H1 (cell line): ENCODE measurements at regions not wholly inside any gene's neighbourhood (a gene's known extent, or its start where the extent isn't known, plus 50 kb on each side); places are given as distances from the start of the nearest gene placed in this dataset.

Experiments
- CTCF ChIA-PET: fragments of 300-600 bp; sonication (Branson Sonifier 250); formaldehyde crosslinking; loops from one replicate; lab custom pipeline; 2021; ENCODE audit not compliant: partially characterized antibody; lab: Charles Lee
- POLR2A ChIA-PET: fragments of 300-600 bp; sonication (Branson Sonifier 250); formaldehyde crosslinking; loops from one replicate; lab custom pipeline; 2021; ENCODE audit warnings: inconsistent platforms; ENCODE audit not compliant: partially characterized antibody; lab: Charles Lee
- DNase-seq, 2 experiments: peaks; one replicate each; pipeline versions ENCODE4 v3.0.0 to v3.0.0-alpha.2; 2010 to 2022; ENCODE audit warnings: low spot score in 2 of 2, low read depth in 1 of 2, mixed read lengths in 1 of 2
- FAIRE-seq: peaks from 2 replicates; lab custom pipeline; 2011; peaks lifted over from hg19 to GRCh38; lab: Jason Lieb, UNC
- H2AFZ ChIP-seq: 2 replicates; pipeline ENCODE4 v1.8.1; 2012; ENCODE audit warnings: low read length, inconsistent platforms
- H2AK5ac ChIP-seq: 2 replicates; pipeline ENCODE4 v1.6.1; 2013; ENCODE audit warnings: low read depth, low read length
- H2BK120ac ChIP-seq: replicated peaks from 2 replicates; pipeline ENCODE3; 2013; ENCODE audit warnings: low read depth, low read length, inconsistent platforms
- H2BK12ac ChIP-seq: 2 replicates; pipeline ENCODE4 v1.6.1; 2013; ENCODE audit warnings: low read depth, low read length
- H2BK15ac ChIP-seq: 2 replicates; pipeline ENCODE4 v1.6.1; 2013; ENCODE audit warnings: low read length
- H2BK20ac ChIP-seq: 2 replicates; pipeline ENCODE4 v1.6.1; 2013; ENCODE audit warnings: low read length
- H2BK5ac ChIP-seq: 2 replicates; pipeline ENCODE4 v1.6.1; 2013; ENCODE audit warnings: low read depth, low read length
- H3K14ac ChIP-seq: 2 replicates; pipeline ENCODE4 v1.6.1; 2013; ENCODE audit warnings: inconsistent platforms; ENCODE audit not compliant: insufficient read length
- H3K18ac ChIP-seq: 2 replicates; pipeline ENCODE4 v1.6.1; 2013; ENCODE audit warnings: low read length; ENCODE audit errors: extremely low read depth
- H3K23ac ChIP-seq: 2 replicates; pipeline ENCODE4 v1.6.1; 2013; ENCODE audit warnings: inconsistent platforms; ENCODE audit not compliant: insufficient read length
- H3K23me2 ChIP-seq: 2 replicates; pipeline ENCODE4 v1.6.1; 2013; ENCODE audit warnings: low read depth, low read length
- H3K27ac ChIP-seq: 2 replicates; pipeline ENCODE4 v1.6.1; 2011; ENCODE audit warnings: low read depth, low read length, inconsistent platforms
- H3K27me3 ChIP-seq, 4 experiments: replicated peaks in 1 of 4; 1 replicate in 1 of 4; 2 replicates in 3 of 4; pipeline versions ENCODE4 v1.6.1 to v1.8.1; 2011 to 2013; ENCODE audit warnings: low read length in 3 of 4, mild to moderate bottlenecking in 3 of 4, inconsistent platforms in 2 of 4, mixed read lengths in 2 of 4, moderate library complexity in 1 of 4; ENCODE audit not compliant: control insufficient read depth in 3 of 4, insufficient read depth in 3 of 4; ENCODE audit errors: extremely low read depth in 1 of 4
- H3K36me3 ChIP-seq, 4 experiments: 2 replicates each; pipeline versions ENCODE4 v1.6.1 to v1.8.1; 2011 to 2013; ENCODE audit warnings: mild to moderate bottlenecking in 4 of 4, low read length in 3 of 4, moderate library complexity in 2 of 4, control low read depth in 1 of 4, inconsistent platforms in 1 of 4; ENCODE audit not compliant: insufficient read depth in 4 of 4, control insufficient read depth in 2 of 4
- H3K4ac ChIP-seq: replicated peaks from 2 replicates; pipeline ENCODE3; 2013; ENCODE audit warnings: low read length, low read depth, mixed read lengths, inconsistent platforms; ENCODE audit not compliant: insufficient read length
- H3K4me1 ChIP-seq, 4 experiments: replicated peaks in 1 of 4; 1 replicate in 1 of 4; 2 replicates in 3 of 4; pipeline versions ENCODE4 v1.6.1 to v1.8.1; 2011 to 2013; ENCODE audit warnings: low read length in 3 of 4, inconsistent platforms in 2 of 4, mixed read lengths in 1 of 4; ENCODE audit not compliant: insufficient read depth in 4 of 4, control insufficient read depth in 3 of 4
- H3K4me2 ChIP-seq, 2 experiments: 2 replicates each; pipeline versions ENCODE4 v1.6.1 to v1.8.1; 2011 to 2013; ENCODE audit warnings: low read depth in 2 of 2, low read length in 2 of 2, control low read depth in 1 of 2, inconsistent platforms in 1 of 2, mild to moderate bottlenecking in 1 of 2; ENCODE audit not compliant: insufficient read depth in 1 of 2
- H3K4me3 ChIP-seq, 4 experiments: fragments of 200-600, 300-600 bp in 1 of 4; sonication (generic), shearing (Covaris generic), sonication (Bioruptor Twin) in 1 of 4; 2 replicates each; pipeline versions ENCODE4 v1.5.1 to v1.8.1; 2011 to 2016; ENCODE audit warnings: low read length in 4 of 4, low read depth in 3 of 4, control low read depth in 2 of 4, inconsistent platforms in 2 of 4, mild to moderate bottlenecking in 2 of 4, mixed read lengths in 1 of 4, moderate library complexity in 1 of 4; ENCODE audit not compliant: insufficient read depth in 2 of 4; ENCODE audit errors: extremely low read depth in 1 of 4
- H3K56ac ChIP-seq: replicated peaks from 2 replicates; pipeline ENCODE3; 2013; ENCODE audit warnings: low read depth, mild to moderate bottlenecking, mixed read lengths, low read length, inconsistent platforms; ENCODE audit not compliant: insufficient read length
- H3K79me1 ChIP-seq: 2 replicates; pipeline ENCODE4 v1.6.1; 2013; ENCODE audit warnings: low read depth, low read length, control low read depth
- H3K79me2 ChIP-seq, 2 experiments: 2 replicates each; pipeline versions ENCODE4 v1.6.1 to v1.8.1; 2012 to 2013; ENCODE audit warnings: low read length in 2 of 2, mild to moderate bottlenecking in 2 of 2, inconsistent platforms in 1 of 2; ENCODE audit not compliant: insufficient read depth in 2 of 2, control insufficient read depth in 1 of 2
- H3K9ac ChIP-seq, 4 experiments: replicated peaks in 1 of 4; 1 replicate in 1 of 4; 2 replicates in 3 of 4; pipeline versions ENCODE4 v1.6.1 to v1.8.1; 2011 to 2013; ENCODE audit warnings: low read depth in 3 of 4, low read length in 3 of 4, control low read depth in 2 of 4, mild to moderate bottlenecking in 2 of 4, moderate library complexity in 2 of 4, inconsistent platforms in 1 of 4; ENCODE audit errors: extremely low read depth in 1 of 4
- H3K9me3 ChIP-seq, 2 experiments: 2 replicates each; pipeline versions ENCODE4 v1.6.1 to v1.8.1; 2012 to 2013; ENCODE audit warnings: mild to moderate bottlenecking in 2 of 2, moderate library complexity in 2 of 2, control low read depth in 1 of 2, inconsistent platforms in 1 of 2, low read depth in 1 of 2, low read length in 1 of 2, mixed read lengths in 1 of 2; ENCODE audit not compliant: insufficient read depth in 2 of 2
- H4K20me1 ChIP-seq, 2 experiments: replicated peaks in 1 of 2; 2 replicates each; pipeline versions ENCODE3 to v1.8.1; 2011 to 2013; ENCODE audit warnings: inconsistent platforms in 2 of 2, low read length in 2 of 2, mild to moderate bottlenecking in 1 of 2; ENCODE audit not compliant: insufficient read depth in 2 of 2, control insufficient read depth in 1 of 2
- H4K5ac ChIP-seq: 2 replicates; pipeline ENCODE4 v1.6.1; 2013; ENCODE audit warnings: low read length, low read depth, mixed read lengths, inconsistent platforms; ENCODE audit not compliant: insufficient read length
- H4K8ac ChIP-seq: 2 replicates; pipeline ENCODE4 v1.8.0; 2013; ENCODE audit warnings: mild to moderate bottlenecking, moderate library complexity, low read length, inconsistent platforms; ENCODE audit not compliant: insufficient read depth; ENCODE audit errors: extremely low read depth
- H4K91ac ChIP-seq: replicated peaks from 2 replicates; pipeline ENCODE3; 2013; ENCODE audit warnings: low read length, mixed read lengths, inconsistent platforms; ENCODE audit not compliant: insufficient read length
- BRCA1 ChIP-seq: IDR thresholded peaks from 2 replicates; pipeline ENCODE4 v1.6.1; 2012; ENCODE audit warnings: low read depth, low read length, improper control_type of control experiment
- EZH2 ChIP-seq: fragments of 200-600 bp; sonication (generic); IDR thresholded peaks from 2 replicates; pipeline ENCODE4 v1.7.1; 2012; ENCODE audit warnings: low read depth, mild to moderate bottlenecking, moderate library complexity, low read length, inconsistent platforms; ENCODE audit not compliant: severe bottlenecking
- RNF2 ChIP-seq: fragments of 200-900, 300-1000 bp; sonication (generic); IDR thresholded peaks from 2 replicates; pipeline ENCODE4 v1.7.1; 2016; ENCODE audit warnings: borderline replicate concordance, low read depth, mild to moderate bottlenecking, antibody characterized with exemption, low read length; ENCODE audit not compliant: poor library complexity, severe bottlenecking; ENCODE audit errors: missing control alignments
- SP1 ChIP-seq: IDR thresholded peaks from 2 replicates; pipeline ENCODE4 v1.6.1; 2011; ENCODE audit warnings: low read depth, low read length
- WGBS, 2 experiments: shearing (Covaris generic) in 1 of 2; methylation state at CpG; one replicate each; pipeline versions ENCODE4 v1.1.6 to v1.1.7; 2013 to 2015; ENCODE audit warnings: low lambda C conversion rate in 2 of 2, mixed read lengths in 2 of 2, inconsistent platforms in 1 of 2, low coverage in 1 of 2, missing lambda C conversion rate in 1 of 2; ENCODE audit not compliant: insufficient replicate concordance in 2 of 2, insufficient coverage in 1 of 2, insufficient read length in 1 of 2; ENCODE audit errors: extremely low coverage in 1 of 2, missing lambda C conversion rate in 1 of 2; 5-methylcytosine and 5-hydroxymethylcytosine counted together

DNA sequence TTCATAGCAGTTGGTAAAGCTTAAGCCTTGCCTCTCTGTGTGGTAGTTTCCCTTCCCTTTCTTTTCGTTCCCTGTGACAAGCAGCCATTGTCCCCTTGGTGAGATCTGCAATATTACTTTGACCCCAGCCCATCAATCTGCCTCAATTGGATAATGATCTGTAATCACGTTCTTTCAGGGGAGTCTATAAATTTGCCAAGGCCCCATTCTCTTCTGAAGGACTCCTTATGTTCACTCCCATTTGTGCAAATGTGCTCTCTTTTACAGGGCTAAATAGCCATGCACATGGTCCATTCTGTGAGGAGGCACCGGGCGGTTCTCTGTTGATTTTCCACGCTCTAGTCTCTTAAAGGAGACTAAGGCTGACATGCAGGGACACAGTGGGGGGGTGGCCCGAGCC, 660.4 kb upstream of the SLC35B3 start:
- no peak for DNase-seq
- H3K4me3 ChIP-seq, result no peak overlapping the region
- no peaks in the 10 kb centered on the region for H3K79me2 ChIP-seq
- no peak overlapping the region for H3K4me2 ChIP-seq
- no peaks in the 10 kb centered on the region for H3K9me3 ChIP-seq
- H2AFZ ChIP-seq, result no peak overlapping the region; the same call in 1 of the 2 replicates
- no peak overlapping the region for H2BK15ac ChIP-seq
- H3K18ac ChIP-seq, result no peak overlapping the region
- H3K14ac ChIP-seq, result no peak overlapping the region
- H3K36me3 ChIP-seq, result no peaks in the 10 kb centered on the region
- no peak overlapping the region for H3K4ac ChIP-seq
- H3K56ac ChIP-seq, result no peak overlapping the region
- no peak overlapping the region for H2AK5ac ChIP-seq
- no peak overlapping the region for H3K9ac ChIP-seq
- H3K23me2 ChIP-seq, result 0 out of 2 replicates have a peak, but pooled peaks cover 2% of the 10 kb centered on the region
- ChIA-PET CTCF (interaction anchor here (0.6 kb wide), 1 partner anchor 1334 kb away, joined by 3 read pairs; no protein-coding TSS in a partner anchor), POLR2A (no interaction called here)
- H3K4me1 ChIP-seq, result peaks cover 0 to 2% (median 0%) of the 10 kb centered on the region in 4 experiments; a peak in 1 of 7 replicates
- H2BK20ac ChIP-seq, result no peak overlapping the region
- H3K23ac ChIP-seq, result no peak overlapping the region
- H3K79me1 ChIP-seq, result no peaks in the 10 kb centered on the region
- H2BK120ac ChIP-seq, result no peak overlapping the region
- no peak overlapping the region for H2BK12ac ChIP-seq
- H4K8ac ChIP-seq, result no peak overlapping the region
- no peak for TF ChIP-seq RNF2
- TF ChIP-seq BRCA1, result no peak
- TF ChIP-seq SP1, result no peak
- TF ChIP-seq EZH2, result no peak
- H3K27me3 ChIP-seq, result no peaks in the 10 kb centered on the region
- H2BK5ac ChIP-seq, result no peak overlapping the region
- no peak overlapping the region for H4K5ac ChIP-seq
- no peak overlapping the region for H4K91ac ChIP-seq
- FAIRE-seq, result no peak
- no peak overlapping the region for H3K27ac ChIP-seq
- no peaks in the 10 kb centered on the region for H4K20me1 ChIP-seq
- WGBS, 2 experiments, result 91% methylated on average over 6 of the region's 6 CpGs; no CpG with 5 or more reads in 1 of the 2 experiments
